ENCODE measurements at regions not wholly inside any gene's neighbourhood (a gene's known extent, or its start where the extent isn't known, plus 50 kb on each side); places are given as distances from the start of the nearest gene placed in this dataset.
A peak's percentile ranks its signal among the peaks of the same experiment; 100 is the strongest.

- WGBS, 3 donors = 38 to 58% (median 39%) methylated on average over 2 of the region's 2 CpGs
- H3K27ac ChIP-seq = no peak overlapping the region
- no peak for ATAC-seq
- intact Hi-C loops (cut with DNase I) = no loop called here
- no peaks in the 10 kb centered on the region for H3K36me3 ChIP-seq (ENCODE audit: insufficient read depth in 1 of 2, low read depth in 1 of 2)
- no peaks in the 10 kb centered on the region for H3K27me3 ChIP-seq (ENCODE audit: insufficient read depth in 3 of 3, low read length in 2 of 3)
- no peaks in the 10 kb centered on the region for H3K4me1 ChIP-seq
- no peak for TF ChIP-seq CTCF (IDR thresholded peaks at IDR 0.05)
- no peaks in the 10 kb centered on the region for H3K9me3 ChIP-seq
- DNase-seq = no peak
- H3K4me3 ChIP-seq = no peak overlapping the region
These were observed 217.4 kb upstream of the DIO2 start for GRCh38 chr14:80428671-80429070.

DNA sequence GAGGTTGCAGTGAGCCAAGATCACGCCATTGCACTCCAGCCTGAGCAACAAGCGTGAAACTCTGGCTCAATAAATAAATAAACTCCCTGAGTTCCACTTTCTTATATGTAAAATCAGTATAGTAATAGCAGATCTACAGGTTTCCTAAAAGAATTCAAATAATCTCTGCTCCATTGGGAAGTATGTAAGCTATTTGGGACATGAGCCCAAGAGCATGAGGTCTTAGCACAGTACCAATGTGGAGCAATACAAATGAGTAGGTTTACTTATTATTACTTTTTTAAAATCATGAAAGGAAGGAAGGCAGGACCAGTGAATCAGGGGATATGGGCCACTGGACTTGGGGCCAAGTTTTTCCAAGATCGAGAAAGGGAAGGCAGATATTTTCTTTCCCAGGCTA lies 216.9 kb upstream of the DIO2 start:
- Histone ChIP-seq H3K36me3 (ENCODE audit: insufficient read depth in 1 of 2, low read depth in 1 of 2) (no peaks in the 10 kb centered on the region), H3K9me3 (no peaks in the 10 kb centered on the region), H3K27me3 (ENCODE audit: insufficient read depth in 3 of 3, low read length in 2 of 3) (no peaks in the 10 kb centered on the region), H3K4me3 (no peak overlapping the region), H3K27ac (no peak overlapping the region), H3K4me1 (no peaks in the 10 kb centered on the region)
- ATAC-seq = no peak
- TF ChIP-seq CTCF (IDR thresholded peaks at IDR 0.05) = no peak
- DNase-seq = no peak
- intact Hi-C loops (cut with DNase I) = no loop called here
- 81 to 85% (median 81%) methylated on average over 3 of the region's 3 CpGs for WGBS, 3 donors

GRCh38 chr14:80427101-80427500 lies 215.8 kb upstream of the DIO2 start:
- ATAC-seq (peak in 2 of 4 donors; percentile 39 to 43), DNase-seq (no peak)
- H3K27me3 ChIP-seq (ENCODE audit: insufficient read depth in 3 of 3, low read length in 2 of 3) = no peaks in the 10 kb centered on the region
- H3K4me3 ChIP-seq = no peak overlapping the region
- no peak for TF ChIP-seq CTCF (IDR thresholded peaks at IDR 0.05)
- intact Hi-C loops (cut with DNase I) = no loop called here
- no peaks in the 10 kb centered on the region for H3K36me3 ChIP-seq (ENCODE audit: insufficient read depth in 1 of 2, low read depth in 1 of 2)
- H3K27ac ChIP-seq = no peak overlapping the region
- H3K9me3 ChIP-seq = no peaks in the 10 kb centered on the region
- WGBS, 3 donors = 21 to 34% (median 27%) methylated on average over 3 of the region's 3 CpGs
- no peaks in the 10 kb centered on the region for H3K4me1 ChIP-seq

- DNase-seq (no peak), ATAC-seq (no peak)
- Histone ChIP-seq H3K9me3 (no peaks in the 10 kb centered on the region), H3K27ac (no peak overlapping the region), H3K36me3 (ENCODE audit: insufficient read depth in 1 of 2, low read depth in 1 of 2) (no peaks in the 10 kb centered on the region), H3K27me3 (ENCODE audit: insufficient read depth in 3 of 3, low read length in 2 of 3) (no peaks in the 10 kb centered on the region), H3K4me3 (no peak overlapping the region), H3K4me1 (no peaks in the 10 kb centered on the region)
- intact Hi-C loops (cut with DNase I) = no loop called here
- WGBS, 3 donors = 95 to 99% (median 98%) methylated on average over 1 of the region's 1 CpG
- no peak for TF ChIP-seq CTCF (IDR thresholded peaks at IDR 0.05)
These were observed 215.4 kb upstream of the DIO2 start for GRCh38 chr14:80426683-80427082.

DNA sequence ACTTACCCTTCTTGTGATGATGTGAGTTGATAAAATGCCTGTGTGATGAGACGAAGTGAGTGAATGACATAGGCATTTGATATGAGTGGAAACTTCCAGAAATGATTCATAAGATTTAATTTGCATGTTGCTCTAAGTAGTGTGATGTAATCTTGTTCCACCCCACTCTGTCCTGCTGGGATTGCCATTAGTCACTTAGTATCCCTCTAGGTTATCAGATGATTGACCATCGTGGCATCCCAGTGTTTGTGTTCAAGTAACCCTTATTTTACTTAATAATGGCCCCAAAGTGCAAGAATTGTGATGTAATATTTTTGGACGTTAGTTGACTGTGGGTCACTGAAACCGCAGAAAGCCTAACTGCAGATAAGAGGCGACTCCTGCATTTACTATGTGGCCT lies 214.4 kb upstream of the DIO2 start:
- no peak for TF ChIP-seq CTCF (IDR thresholded peaks at IDR 0.05)
- no peaks in the 10 kb centered on the region for H3K9me3 ChIP-seq
- intact Hi-C loops (cut with DNase I) = no loop called here
- no peak overlapping the region for H3K4me3 ChIP-seq
- H3K27ac ChIP-seq = no peak overlapping the region
- H3K4me1 ChIP-seq = no peaks in the 10 kb centered on the region
- peak in 3 of 4 donors; percentile 65 to 89 (median 75) for ATAC-seq
- no peak for DNase-seq
- no peaks in the 10 kb centered on the region for H3K27me3 ChIP-seq (ENCODE audit: insufficient read depth in 3 of 3, low read length in 2 of 3)
- no peaks in the 10 kb centered on the region for H3K36me3 ChIP-seq (ENCODE audit: insufficient read depth in 1 of 2, low read depth in 1 of 2)
- 70 to 79% (median 73%) methylated on average over 5 of the region's 5 CpGs for WGBS, 3 donors
